ENCODE measurements at regions not wholly inside any gene's neighbourhood (a gene's known extent, or its start where the extent isn't known, plus 50 kb on each side); places are given as distances from the start of the nearest gene placed in this dataset.

GRCh38 chr7:26598867-26599266 is 265.5 kb downstream of the SKAP2 start:
- H3K36me3 ChIP-seq: no peaks in the 10 kb centered on the region
- 66 to 71% methylated on average over 2 of the region's 2 CpGs for WGBS, 2 donors
- no peaks in the 10 kb centered on the region for H3K9me3 ChIP-seq
- no peak for TF ChIP-seq CTCF (IDR thresholded peaks at IDR 0.05)
- peaks cover 0 to 25% (median 5%) of the 10 kb centered on the region in 7 donors for H3K27me3 ChIP-seq
- ATAC-seq (no peak), DNase-seq (no peak)
- no peak overlapping the region for H3K4me3 ChIP-seq
- intact Hi-C loops (cut with DNase I): no loop called here
- H3K4me1 ChIP-seq: peaks cover 0 to 1% (median 0%) of the 10 kb centered on the region in 9 donors
- no peak overlapping the region for H3K27ac ChIP-seq

- no peak for TF ChIP-seq CTCF (IDR thresholded peaks at IDR 0.05)
- peaks cover 0 to 16% (median 0%) of the 10 kb centered on the region in 7 donors for H3K27me3 ChIP-seq
These were observed 264.4 kb downstream of the SKAP2 start for GRCh38 chr7:26599982-26600381.

GRCh38 chr7:26600411-26600810 is 264.0 kb downstream of the SKAP2 start:
- Histone ChIP-seq H3K27me3 (peaks cover 0 to 14% (median 0%) of the 10 kb centered on the region in 7 donors), H3K4me1 (no peaks in the 10 kb centered on the region), H3K4me3 (no peak overlapping the region), H3K9me3 (no peaks in the 10 kb centered on the region), H3K36me3 (no peaks in the 10 kb centered on the region), H3K27ac (no peak overlapping the region)
- intact Hi-C loops (cut with DNase I): no loop called here
- no peak for ATAC-seq
- no peak for TF ChIP-seq CTCF (IDR thresholded peaks at IDR 0.05)
- 72 to 99% methylated on average over 3 of the region's 3 CpGs for WGBS, 2 donors
- DNase-seq: no peak

More at GRCh38 chr7:26599982-26600381, 264.4 kb downstream of the SKAP2 start:
- 90 to 91% methylated on average over 7 of the region's 7 CpGs for WGBS, 2 donors
- H3K4me3 ChIP-seq: no peak overlapping the region
- DNase-seq (no peak), ATAC-seq (no peak)
- no peaks in the 10 kb centered on the region for H3K4me1 ChIP-seq
- no peak overlapping the region for H3K27ac ChIP-seq
- no peaks in the 10 kb centered on the region for H3K36me3 ChIP-seq
- intact Hi-C loops (cut with DNase I): no loop called here
- H3K9me3 ChIP-seq: no peaks in the 10 kb centered on the region

- ATAC-seq: no peak
- TF ChIP-seq CTCF (IDR thresholded peaks at IDR 0.05): no peak
- DNase-seq: no peak
- H3K4me1 ChIP-seq: no peaks in the 10 kb centered on the region
- intact Hi-C loops (cut with DNase I): no loop called here
- H3K27ac ChIP-seq: no peak overlapping the region
- no peaks in the 10 kb centered on the region for H3K36me3 ChIP-seq
- H3K27me3 ChIP-seq: peaks cover 0 to 5% (median 0%) of the 10 kb centered on the region in 7 donors
- H3K4me3 ChIP-seq: no peak overlapping the region
- H3K9me3 ChIP-seq: no peaks in the 10 kb centered on the region
These were observed 260.8 kb downstream of the SKAP2 start for GRCh38 chr7:26603631-26604030.

All from heart right ventricle (tissue), 16 donors.